ENCODE measurements at regions not wholly inside any gene's neighbourhood (a gene's known extent, or its start where the extent isn't known, plus 50 kb on each side); places are given as distances from the start of the nearest gene placed in this dataset.

GRCh38 chr6:134424165-134424797 lies 106.4 kb upstream of the SGK1 start:
- Histone ChIP-seq H3K9ac (replicated peaks; ENCODE audit: extremely low read depth, insufficient read depth, low read length) (peak overlapping the region; percentile 22), H2AFZ (ENCODE audit: low read depth, low read length) (no peak overlapping the region), H3K27ac (ENCODE audit: insufficient read depth, low read depth, low read length) (peak overlapping the region; percentile 74), H4K20me1 (replicated peaks; ENCODE audit: control insufficient read depth, extremely low read depth, insufficient read depth, low read length) (no peaks in the 10 kb centered on the region), H3K4me2 (ENCODE audit: insufficient read depth, low read length) (no peak overlapping the region), H3K27me3 (ENCODE audit: control insufficient read depth in 2 of 2, insufficient read depth in 2 of 2, low read length in 2 of 2) (no peaks in the 10 kb centered on the region), H3K4me1 (ENCODE audit: control insufficient read depth, extremely low read depth, insufficient read depth, low read length) (peaks cover 66% of the 10 kb centered on the region), H3K36me3 (ENCODE audit: control insufficient read depth in 2 of 2, extremely low read depth in 1 of 2, insufficient read depth in 2 of 2, low read length in 2 of 2) (no peaks in the 10 kb centered on the region), H3K9me3 (replicated peaks; ENCODE audit: control insufficient read depth, insufficient read depth, low read length) (no peaks in the 10 kb centered on the region), H3K4me3 (replicated peaks in 1 of 3; ENCODE audit: insufficient read depth in 1 of 3, low read depth in 1 of 3, low read length in 3 of 3) (no peak overlapping the region), H3K9me1 (replicated peaks; ENCODE audit: control insufficient read depth, extremely low read depth, insufficient read depth, low read length) (no peaks in the 10 kb centered on the region), H3K79me2 (ENCODE audit: control insufficient read depth, insufficient read depth, low read length) (no peaks in the 10 kb centered on the region)
- dilution Hi-C loops (cut with MboI; ENCODE audit: extremely low pct_ligation_motif_present, low sequenced_read_pairs): no loop called here
- CTCF ChIA-PET: interaction anchor here (0.7 to 5.2 kb wide), 5 partner anchors 9 to 246 kb away, joined by 3 to 27 read pairs (median 3); no protein-coding TSS in a partner anchor
- FAIRE-seq: no peak
- BruUV-seq (replicated peaks): no TSS peak
- intact Hi-C loops (cut with micrococcal nuclease): loop anchor here (2.0 to 5.0 kb wide), 3 partner anchors 95 to 458 kb away; no protein-coding TSS in a partner anchor
- POLR2A ChIA-PET: no interaction called here
- peak; percentile 13 for DNase-seq (ENCODE audit: low read depth, low spot score)
- TF ChIP-seq JUN (IDR thresholded peaks at IDR 0.05; ENCODE audit: borderline replicate concordance, insufficient read depth, insufficient read length, low read depth) (no peak), POLR2A (IDR thresholded peaks at IDR 0.05; ENCODE audit: low read depth, low read length) (no peak), CTCF (IDR thresholded peaks at IDR 0.05; ENCODE audit: extremely low read depth in 1 of 2, insufficient read depth in 1 of 2, low read depth in 1 of 2, low read length in 2 of 2) (no peak)

Measured in endothelial cell of umbilical vein (primary cell).